ENCODE measurements at regions not wholly inside any gene's neighbourhood (a gene's known extent, or its start where the extent isn't known, plus 50 kb on each side); places are given as distances from the start of the nearest gene placed in this dataset.
A peak's percentile ranks its signal among the peaks of the same experiment; 100 is the strongest.

GRCh38 chr10:37707829-37708578 is 149.4 kb downstream of the ZNF248 start:
- ATAC-seq = no peak
- CTCF ChIA-PET = no interaction called here

DNA sequence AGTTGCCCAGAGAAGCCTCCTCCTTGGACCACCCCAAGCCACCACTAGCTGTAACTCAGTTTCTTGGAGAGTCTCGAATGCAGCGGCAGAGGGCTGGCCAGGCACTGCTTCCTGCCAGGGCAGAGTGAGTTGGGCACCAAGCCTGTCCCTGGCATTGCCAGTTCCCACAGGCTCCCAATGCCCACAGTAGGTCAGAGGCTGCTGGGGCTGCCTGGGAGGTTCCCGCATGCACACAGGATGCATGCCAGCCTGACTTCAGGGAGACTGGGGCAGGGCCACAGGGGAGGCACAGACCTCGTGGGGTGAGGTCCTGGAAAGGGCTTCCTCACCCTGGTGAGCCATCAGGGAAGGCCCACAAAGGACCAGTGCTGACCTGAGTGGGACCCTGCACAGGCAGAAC is 152.8 kb downstream of the ZNF248 start:
- ChIA-PET POLR2A (no interaction called here), CTCF (no interaction called here)
- H3K27me3 Mint-ChIP-seq (ENCODE audit: low read depth) = no peaks in the 10 kb centered on the region
- H3K4me1 Mint-ChIP-seq (ENCODE audit: low read depth) = no peaks in the 10 kb centered on the region
- no peaks in the 10 kb centered on the region for H3K36me3 Mint-ChIP-seq (ENCODE audit: low read depth)
- H3K4me3 Mint-ChIP-seq = no peak overlapping the region
- ATAC-seq (no peak), DNase-seq (no peak)
- H3K9me3 Mint-ChIP-seq (ENCODE audit: insufficient read depth) = peaks cover 10% of the 10 kb centered on the region
- no peak overlapping the region for H3K27ac Mint-ChIP-seq

More at GRCh38 chr10:37707829-37708578, 149.4 kb downstream of the ZNF248 start:
- H3K9me3 Mint-ChIP-seq (ENCODE audit: insufficient read depth) = peaks cover 4% of the 10 kb centered on the region
- H3K36me3 Mint-ChIP-seq (ENCODE audit: low read depth) = no peaks in the 10 kb centered on the region
- H3K4me3 Mint-ChIP-seq = no peak overlapping the region
- no peaks in the 10 kb centered on the region for H3K27me3 Mint-ChIP-seq (ENCODE audit: low read depth)
- no peak overlapping the region for H3K27ac Mint-ChIP-seq
- POLR2A ChIA-PET = no interaction called here
- DNase-seq = no peak
- H3K4me1 Mint-ChIP-seq (ENCODE audit: low read depth) = no peaks in the 10 kb centered on the region

GRCh38 chr10:37703833-37704382 is 153.5 kb downstream of the ZNF248 start:
- Mint-ChIP-seq H3K4me3 (no peak overlapping the region), H3K27me3 (ENCODE audit: low read depth) (no peaks in the 10 kb centered on the region), H3K27ac (no peak overlapping the region), H3K36me3 (ENCODE audit: low read depth) (no peaks in the 10 kb centered on the region), H3K4me1 (ENCODE audit: low read depth) (no peaks in the 10 kb centered on the region), H3K9me3 (ENCODE audit: insufficient read depth) (peaks cover 10% of the 10 kb centered on the region)
- ATAC-seq (no peak), DNase-seq (peak; percentile 7)
- CTCF ChIA-PET = no interaction called here
- POLR2A ChIA-PET = no interaction called here

DNA sequence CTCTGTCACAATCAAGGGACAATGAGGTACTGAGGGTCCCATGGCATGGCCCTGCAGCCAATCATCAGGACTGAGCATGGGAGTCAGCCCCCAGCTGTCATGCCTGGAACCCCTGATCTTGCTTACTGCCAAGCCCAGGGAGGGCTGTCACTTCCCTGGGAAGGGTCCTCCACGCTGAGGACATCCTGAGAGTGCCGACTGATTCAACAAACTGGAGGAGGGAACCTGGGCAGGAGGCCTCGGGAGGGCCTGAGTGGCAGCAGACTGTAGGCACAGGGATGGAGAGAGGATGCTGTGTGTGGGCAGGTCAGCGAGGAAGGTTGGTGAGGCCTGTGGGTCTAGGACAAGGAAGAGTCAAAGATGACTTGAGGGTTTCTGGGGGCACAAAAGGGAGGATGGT is 154.3 kb downstream of the ZNF248 start:
- H3K4me1 Mint-ChIP-seq (ENCODE audit: low read depth) = no peaks in the 10 kb centered on the region
- peaks cover 10% of the 10 kb centered on the region for H3K9me3 Mint-ChIP-seq (ENCODE audit: insufficient read depth)
- DNase-seq (peak; percentile 8), ATAC-seq (no peak)
- no peak overlapping the region for H3K4me3 Mint-ChIP-seq
- POLR2A ChIA-PET = no interaction called here
- CTCF ChIA-PET = no interaction called here
- no peaks in the 10 kb centered on the region for H3K36me3 Mint-ChIP-seq (ENCODE audit: low read depth)
- no peak overlapping the region for H3K27ac Mint-ChIP-seq
- no peaks in the 10 kb centered on the region for H3K27me3 Mint-ChIP-seq (ENCODE audit: low read depth)

DNA sequence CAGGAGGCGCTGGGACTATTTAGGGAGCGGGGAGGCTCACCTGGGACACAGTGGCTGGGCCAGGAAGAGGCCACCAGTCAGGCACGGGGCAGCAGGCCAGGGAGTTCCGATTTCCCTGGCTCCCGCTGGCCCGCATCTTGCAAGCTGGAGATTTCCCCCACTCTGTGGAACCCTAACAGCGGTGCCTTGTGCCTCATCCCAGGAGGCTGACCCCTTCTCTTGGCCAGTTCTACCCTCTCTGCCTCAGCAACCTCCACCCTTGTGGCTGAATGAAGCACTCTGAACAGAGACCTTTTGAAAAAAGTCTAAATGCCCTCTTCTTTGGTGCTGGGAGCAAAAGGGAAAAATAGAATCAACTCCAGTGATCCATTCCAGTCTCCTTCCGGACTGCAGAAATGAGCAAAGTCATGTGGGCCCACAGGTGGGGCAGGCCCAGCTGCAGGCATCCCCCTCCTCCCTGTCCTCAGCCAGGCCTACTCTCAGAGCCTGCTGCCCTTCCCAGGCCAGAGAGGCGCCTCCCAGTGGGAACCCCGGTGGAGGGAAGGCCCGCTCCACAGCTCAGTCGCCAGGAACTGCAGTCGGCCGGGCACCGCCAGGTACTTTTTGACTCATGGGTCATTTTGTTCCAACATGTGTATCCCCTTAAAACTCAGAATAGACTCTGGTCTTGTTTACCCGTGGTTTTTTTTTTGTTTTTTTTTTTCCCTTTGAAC is 155.5 kb downstream of the ZNF248 start:
- Mint-ChIP-seq H3K27ac (no peak overlapping the region), H3K9me3 (ENCODE audit: insufficient read depth) (peaks cover 10% of the 10 kb centered on the region), H3K36me3 (ENCODE audit: low read depth) (no peaks in the 10 kb centered on the region), H3K27me3 (ENCODE audit: low read depth) (no peaks in the 10 kb centered on the region), H3K4me3 (no peak overlapping the region), H3K4me1 (ENCODE audit: low read depth) (no peaks in the 10 kb centered on the region)
- no peak for DNase-seq
- ATAC-seq = no peak
- POLR2A ChIA-PET = no interaction called here
- CTCF ChIA-PET = no interaction called here

GRCh38 chr10:37700886-37701780 is 156.3 kb downstream of the ZNF248 start:
- H3K4me3 Mint-ChIP-seq = no peak overlapping the region
- DNase-seq = no peak
- ATAC-seq = no peak
- H3K4me1 Mint-ChIP-seq (ENCODE audit: low read depth) = no peaks in the 10 kb centered on the region
- no peaks in the 10 kb centered on the region for H3K27me3 Mint-ChIP-seq (ENCODE audit: low read depth)
- H3K36me3 Mint-ChIP-seq (ENCODE audit: low read depth) = no peaks in the 10 kb centered on the region
- CTCF ChIA-PET = no interaction called here
- POLR2A ChIA-PET = no interaction called here
- H3K27ac Mint-ChIP-seq = no peak overlapping the region
- H3K9me3 Mint-ChIP-seq (ENCODE audit: insufficient read depth) = peaks cover 10% of the 10 kb centered on the region

GRCh38 chr10:37687581-37687980 is 169.8 kb downstream of the ZNF248 start:
- CTCF ChIA-PET = interaction anchor here (0.5 kb wide), 1 partner anchor 1458 kb away, joined by 4 read pairs; no protein-coding TSS in a partner anchor
- no peaks in the 10 kb centered on the region for H3K27me3 Mint-ChIP-seq (ENCODE audit: low read depth)
- POLR2A ChIA-PET = no interaction called here
- no peaks in the 10 kb centered on the region for H3K36me3 Mint-ChIP-seq (ENCODE audit: low read depth)
- H3K4me3 Mint-ChIP-seq = no peak overlapping the region
- ATAC-seq (no peak), DNase-seq (no peak)
- peaks cover 36% of the 10 kb centered on the region for H3K9me3 Mint-ChIP-seq (ENCODE audit: insufficient read depth)
- H3K4me1 Mint-ChIP-seq (ENCODE audit: low read depth) = no peaks in the 10 kb centered on the region
- H3K27ac Mint-ChIP-seq = no peak overlapping the region

GRCh38 chr10:37685741-37686683 is 171.4 kb downstream of the ZNF248 start:
- CTCF ChIA-PET = no interaction called here
- H3K27ac Mint-ChIP-seq = no peak overlapping the region
- DNase-seq (no peak), ATAC-seq (no peak)
- H3K4me1 Mint-ChIP-seq (ENCODE audit: low read depth) = no peaks in the 10 kb centered on the region
- no peak overlapping the region for H3K4me3 Mint-ChIP-seq
- no peaks in the 10 kb centered on the region for H3K27me3 Mint-ChIP-seq (ENCODE audit: low read depth)
- POLR2A ChIA-PET = no interaction called here
- no peaks in the 10 kb centered on the region for H3K36me3 Mint-ChIP-seq (ENCODE audit: low read depth)
- H3K9me3 Mint-ChIP-seq (ENCODE audit: insufficient read depth) = peaks cover 43% of the 10 kb centered on the region

- DNase-seq (no peak), ATAC-seq (no peak)
- no peaks in the 10 kb centered on the region for H3K36me3 Mint-ChIP-seq (ENCODE audit: low read depth)
- no peaks in the 10 kb centered on the region for H3K4me1 Mint-ChIP-seq (ENCODE audit: low read depth)
- no peaks in the 10 kb centered on the region for H3K27me3 Mint-ChIP-seq (ENCODE audit: low read depth)
- ChIA-PET CTCF (no interaction called here), POLR2A (no interaction called here)
- peaks cover 43% of the 10 kb centered on the region for H3K9me3 Mint-ChIP-seq (ENCODE audit: insufficient read depth)
- H3K27ac Mint-ChIP-seq = no peak overlapping the region
- H3K4me3 Mint-ChIP-seq = no peak overlapping the region
These were observed 172.6 kb downstream of the ZNF248 start for GRCh38 chr10:37684765-37685164.

DNA sequence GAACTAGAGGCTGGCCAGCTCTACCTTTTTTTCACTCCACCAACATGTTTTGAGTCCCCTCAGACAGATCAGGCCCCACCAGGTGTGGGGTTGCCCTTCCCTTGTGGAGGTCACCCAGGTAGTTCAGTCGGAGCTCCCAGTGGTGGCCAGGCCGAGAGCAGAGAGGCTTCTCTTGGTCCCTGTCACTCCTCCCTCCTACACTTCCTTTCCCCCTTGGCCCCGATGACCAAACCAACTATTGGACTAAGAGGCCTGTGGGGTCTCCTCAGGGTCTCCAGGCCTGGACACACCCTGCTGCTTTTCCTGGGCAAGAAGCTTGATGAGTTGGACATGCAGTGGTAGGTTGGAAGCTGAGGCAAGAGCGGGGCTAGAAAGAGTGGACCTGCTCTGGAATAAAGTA is 174.8 kb downstream of the ZNF248 start:
- H3K9me3 Mint-ChIP-seq (ENCODE audit: insufficient read depth) = peaks cover 35% of the 10 kb centered on the region
- DNase-seq (no peak), ATAC-seq (no peak)
- no peaks in the 10 kb centered on the region for H3K4me1 Mint-ChIP-seq (ENCODE audit: low read depth)
- H3K4me3 Mint-ChIP-seq = no peak overlapping the region
- H3K36me3 Mint-ChIP-seq (ENCODE audit: low read depth) = no peaks in the 10 kb centered on the region
- POLR2A ChIA-PET = no interaction called here
- no peak overlapping the region for H3K27ac Mint-ChIP-seq
- no peaks in the 10 kb centered on the region for H3K27me3 Mint-ChIP-seq (ENCODE audit: low read depth)
- CTCF ChIA-PET = no interaction called here

DNA sequence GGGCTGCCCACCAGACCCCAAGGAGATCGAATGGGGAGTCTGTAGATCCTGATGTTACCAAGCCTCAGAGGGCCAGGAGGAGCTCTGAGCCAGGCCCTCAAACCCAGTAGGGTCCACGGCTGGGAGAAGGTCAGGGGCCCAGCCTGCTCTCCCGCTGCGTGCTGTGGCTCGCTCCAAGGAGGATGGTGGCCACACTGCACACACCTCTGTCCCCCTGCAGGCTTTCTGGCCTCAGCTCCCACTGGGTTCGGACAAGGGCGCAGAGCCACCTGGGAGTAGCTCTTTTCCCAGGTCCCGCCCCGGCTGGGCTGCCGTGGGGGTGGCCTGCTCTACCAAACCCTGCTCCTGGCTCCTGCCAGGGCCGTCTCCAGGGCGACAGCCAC is 175.8 kb downstream of the ZNF248 start:
- Mint-ChIP-seq H3K4me3 (no peak overlapping the region), H3K27me3 (ENCODE audit: low read depth) (no peaks in the 10 kb centered on the region), H3K4me1 (ENCODE audit: low read depth) (no peaks in the 10 kb centered on the region), H3K27ac (no peak overlapping the region), H3K36me3 (ENCODE audit: low read depth) (no peaks in the 10 kb centered on the region), H3K9me3 (ENCODE audit: insufficient read depth) (peaks cover 29% of the 10 kb centered on the region)
- POLR2A ChIA-PET = interaction anchor here (0.6 kb wide), 1 partner anchor 8 kb away, joined by 3 read pairs; no protein-coding TSS in a partner anchor
- no peak for ATAC-seq
- no peak for DNase-seq
- CTCF ChIA-PET = no interaction called here
